Anterior cingulate cortex (tissue), 58 donors: ENCODE measurements at regions not wholly inside any gene's neighbourhood (a gene's known extent, or its start where the extent isn't known, plus 50 kb on each side); places are given as distances from the start of the nearest gene placed in this dataset.
"Not testable (repeated sequence)": the region's sequence is repeated elsewhere in the genome, so short reads cannot be mapped to it uniquely, and the experiment has no call there.

Experiments used
- DNase-seq, 58 donors: peaks; one replicate each; lab custom pipeline; 2025; lab: John Stamatoyannopoulos, UW

- DNase-seq = no peak
Observed at GRCh38 chr13:53264751-53265385, 236.3 kb downstream of the OLFM4 start.

DNA sequence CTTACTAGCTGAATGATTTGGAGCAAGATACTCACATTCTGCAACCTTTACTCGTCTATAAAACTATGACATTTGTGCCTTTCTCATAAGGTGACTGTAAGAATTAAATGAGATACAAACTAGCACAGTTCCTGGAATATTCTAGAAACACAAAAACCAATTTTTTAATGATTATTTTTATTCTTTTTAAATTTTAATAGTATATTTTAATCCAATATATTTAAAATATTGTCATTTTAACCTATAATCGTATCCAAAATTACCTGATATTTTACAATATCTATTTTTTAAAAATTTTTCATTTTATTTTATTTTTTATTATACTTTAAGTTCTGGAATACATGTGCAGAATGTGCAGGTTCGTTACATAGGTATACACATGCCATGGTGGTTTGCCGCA is 238.1 kb downstream of the OLFM4 start:
- no peak for DNase-seq

GRCh38 chr13:53269634-53270033 is 241.0 kb downstream of the OLFM4 start:
- DNase-seq = no peak

- no peak for DNase-seq
Observed at GRCh38 chr13:53272873-53273272, 244.3 kb downstream of the OLFM4 start.

DNA sequence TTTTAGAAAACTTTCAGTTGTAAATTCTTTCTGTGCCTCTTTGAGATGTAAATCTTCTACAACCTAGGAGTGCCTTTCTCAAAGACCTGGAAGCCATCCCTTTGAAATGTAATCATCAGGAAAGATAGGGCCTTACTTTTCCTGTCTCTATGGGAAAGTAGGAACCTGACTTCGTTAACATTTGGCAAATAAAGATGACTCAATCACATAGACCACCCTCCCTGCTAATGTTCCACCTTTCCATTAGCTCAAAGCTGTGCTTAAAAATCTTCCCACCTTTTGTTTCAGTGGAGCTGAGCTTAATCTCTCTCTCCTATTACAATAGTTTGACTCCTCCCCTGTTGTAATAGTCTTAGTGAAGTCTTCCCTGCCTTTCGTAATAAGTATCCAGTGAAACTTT is 247.7 kb downstream of the OLFM4 start:
- DNase-seq = no peak

GRCh38 chr13:53281677-53282076 is 253.1 kb downstream of the OLFM4 start:
- no peak for DNase-seq

DNA sequence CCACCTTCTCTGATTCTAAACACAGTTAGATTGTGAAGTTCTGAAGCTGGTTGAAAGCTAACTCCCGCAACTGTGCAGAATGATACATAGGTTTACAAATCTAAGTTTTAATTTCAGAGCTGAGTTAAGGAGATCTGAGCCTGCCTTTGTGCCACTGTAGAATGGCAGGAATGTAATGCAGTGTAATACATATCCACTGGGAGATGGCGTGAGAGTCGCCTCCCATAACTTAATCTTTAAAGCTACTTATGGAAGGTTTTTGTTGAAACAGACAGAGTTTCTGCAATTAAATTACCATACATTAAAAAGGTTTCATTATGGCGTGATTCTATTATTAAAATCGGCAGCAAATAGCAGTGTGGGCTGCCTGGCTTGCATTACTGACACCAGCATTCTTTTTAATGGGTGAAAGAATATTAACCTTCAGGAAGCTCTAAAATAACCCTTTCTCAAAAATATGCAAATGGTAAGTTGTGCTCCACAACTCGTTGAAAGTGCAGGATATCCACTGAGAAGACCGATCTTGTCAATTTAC is 257.4 kb downstream of the OLFM4 start:
- DNase-seq = no peak

GRCh38 chr13:53298396-53298795 is 269.8 kb downstream of the OLFM4 start:
- DNase-seq = no peak

DNA sequence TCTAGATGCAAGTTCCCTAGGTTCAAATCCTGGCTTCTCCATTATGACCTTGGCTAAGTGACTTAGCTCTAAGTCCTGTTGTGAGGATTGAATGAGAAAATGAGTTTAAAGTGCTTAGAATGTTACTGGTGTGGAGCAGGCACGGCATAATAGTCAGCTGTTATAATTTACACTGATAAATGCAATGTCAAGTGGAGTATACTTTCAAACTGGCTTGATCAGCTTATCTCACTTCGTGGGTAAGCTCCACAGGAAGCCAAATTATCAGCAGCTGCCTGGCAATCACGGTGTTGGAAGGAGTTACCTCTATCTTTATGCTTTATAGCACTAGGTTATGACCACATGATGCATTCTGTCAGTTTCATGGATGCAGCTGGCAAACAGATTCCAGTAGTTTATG is 272.8 kb downstream of the OLFM4 start:
- no peak for DNase-seq

DNA sequence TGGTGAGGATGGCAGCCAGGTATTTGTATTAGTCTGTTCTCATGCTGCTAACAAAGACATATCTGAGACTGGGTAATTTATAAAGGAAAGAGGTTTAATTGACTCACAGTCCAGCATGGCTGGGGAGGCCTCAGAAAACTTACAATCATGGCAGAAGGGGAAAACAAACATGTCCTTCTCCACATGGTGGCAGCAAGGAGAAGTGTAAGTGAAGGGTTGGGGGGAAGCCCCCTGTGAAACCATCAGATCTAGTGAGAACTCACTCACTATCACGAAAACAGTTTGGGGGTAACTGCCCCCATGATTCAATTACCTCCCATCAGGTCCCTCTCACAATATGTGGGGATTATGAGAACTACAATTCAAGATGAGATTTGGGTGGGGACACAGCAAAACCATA is 276.8 kb downstream of the OLFM4 start:
- DNase-seq = not testable (repeated sequence)

- DNase-seq = no peak
Observed at GRCh38 chr13:53310786-53311185, 282.2 kb downstream of the OLFM4 start.

DNA sequence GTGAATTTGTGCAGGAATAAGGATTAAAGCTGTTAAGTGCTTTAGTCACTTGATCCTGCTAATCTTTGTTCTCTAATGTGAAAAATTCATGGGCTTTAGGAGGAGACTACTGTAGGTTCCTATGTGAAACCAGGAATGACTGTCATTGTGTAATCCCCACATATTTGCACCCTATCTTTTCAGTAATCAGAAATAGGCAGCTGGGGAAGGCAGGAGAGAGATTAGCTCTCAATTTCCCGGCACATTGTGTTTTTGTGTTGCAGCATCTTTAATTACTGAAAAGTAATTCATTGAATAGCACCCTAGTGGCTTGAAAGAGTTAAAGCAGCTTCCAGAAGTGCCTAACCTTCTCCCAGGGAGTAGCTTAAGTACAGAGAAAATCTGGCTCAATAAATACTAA is 282.9 kb downstream of the OLFM4 start:
- no peak for DNase-seq

- no peak for DNase-seq
Observed at GRCh38 chr13:53321296-53321801, 292.7 kb downstream of the OLFM4 start.

- no peak for DNase-seq
Observed at GRCh38 chr13:53324656-53325055, 296.0 kb downstream of the OLFM4 start.

GRCh38 chr13:53326716-53327115 is 298.1 kb downstream of the OLFM4 start:
- DNase-seq = no peak

DNA sequence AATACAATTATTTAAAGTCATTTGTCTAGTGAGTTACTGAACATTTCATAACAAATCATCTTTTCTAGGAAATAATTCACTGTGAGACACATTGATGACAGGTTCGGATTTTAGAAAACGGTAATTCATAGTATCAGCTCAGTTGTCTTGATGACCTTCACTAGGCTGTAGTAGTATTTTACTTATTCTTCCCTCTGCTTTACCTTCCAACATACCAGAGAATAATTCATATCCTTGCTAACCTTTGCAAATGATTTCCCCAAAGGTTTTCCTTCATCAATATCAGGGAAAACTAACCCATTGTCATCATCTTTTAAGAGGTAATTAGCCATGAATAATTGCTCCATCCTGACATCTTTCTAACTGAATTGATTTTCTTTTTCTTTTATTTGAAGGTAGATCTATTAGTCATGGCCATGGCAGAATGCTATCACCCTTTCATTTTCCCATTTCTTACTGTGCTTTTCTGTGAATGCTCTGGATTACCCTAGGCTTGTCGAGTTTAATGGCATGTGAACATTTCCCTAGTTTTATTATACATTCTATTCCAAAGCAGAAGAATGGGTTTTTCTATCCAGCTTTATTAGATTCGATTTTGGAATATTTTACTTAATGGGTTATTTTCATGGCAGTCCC is 299.2 kb downstream of the OLFM4 start:
- DNase-seq = no peak

GRCh38 chr13:53336441-53337160 is 308.0 kb downstream of the OLFM4 start:
- no peak for DNase-seq

DNA sequence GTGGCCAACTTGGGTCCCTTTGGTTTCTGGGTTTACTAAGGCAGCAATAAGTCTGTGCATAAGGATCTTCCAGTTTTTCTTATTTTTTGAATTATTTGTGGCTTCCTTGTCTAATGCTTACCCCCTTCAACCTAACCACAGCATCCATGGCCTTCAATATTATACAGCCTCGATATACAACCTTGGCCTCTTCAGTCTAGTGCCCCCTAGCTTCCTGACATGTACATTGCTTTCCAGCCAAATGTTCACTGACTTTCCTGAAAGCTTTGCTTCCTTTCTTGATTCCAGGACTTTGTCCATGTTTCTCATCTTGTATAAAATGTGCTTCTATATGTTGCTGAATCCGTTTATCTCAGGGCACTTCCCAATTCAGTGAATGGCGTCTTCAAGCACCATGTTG is 310.1 kb downstream of the OLFM4 start:
- no peak for DNase-seq

- no peak for DNase-seq
Observed at GRCh38 chr13:53340505-53341143, 312.0 kb downstream of the OLFM4 start.

GRCh38 chr13:53341144-53341510 is 312.5 kb downstream of the OLFM4 start:
- DNase-seq = no peak
